ENCODE measurements at regions not wholly inside any gene's neighbourhood (a gene's known extent, or its start where the extent isn't known, plus 50 kb on each side); places are given as distances from the start of the nearest gene placed in this dataset.

GRCh38 chr21:18725653-18726052, 322.1 kb upstream of the TMPRSS15 start:
- Histone ChIP-seq H3K27ac (ENCODE audit: low read length) (no peak overlapping the region), H3K4me2 (ENCODE audit: low read depth, low read length) (no peak overlapping the region), H4K20me1 (ENCODE audit: insufficient read depth, low read length) (no peaks in the 10 kb centered on the region), H3K4me3 (ENCODE audit: low read length) (no peak overlapping the region), H3K4me1 (ENCODE audit: low read length) (0 out of 2 replicates have a peak, but pooled peaks cover 4% of the 10 kb centered on the region), H3K36me3 (replicated peaks; ENCODE audit: insufficient read depth, low read length) (no peaks in the 10 kb centered on the region), H3K79me2 (ENCODE audit: low read length) (no peaks in the 10 kb centered on the region), H3K9ac (ENCODE audit: low read length) (no peak overlapping the region), H3K9me2 (replicated peaks; ENCODE audit: insufficient read depth, low read length) (no peaks in the 10 kb centered on the region), H3K27me3 (replicated peaks; ENCODE audit: insufficient read depth, low read length) (no peaks in the 10 kb centered on the region), H2AFZ (ENCODE audit: low read length) (no peak overlapping the region), H3F3A (ENCODE audit: insufficient read depth, low read length) (no peaks in the 10 kb centered on the region), H3K9me3 (replicated peaks; ENCODE audit: insufficient read depth, low read length) (no peaks in the 10 kb centered on the region)
- peak; percentile 10 for DNase-seq
- TF ChIP-seq EZH2phosphoT487 (IDR thresholded peaks at IDR 0.05; ENCODE audit: low read length) (no peak), EZH2 (optimal IDR thresholded peaks at IDR 0.05; ENCODE audit: low read depth, low read length) (no peak), CTCF (IDR thresholded peaks at IDR 0.05; ENCODE audit: low read length) (peak; percentile 33)

GRCh38 chr21:18741954-18742353, 338.4 kb upstream of the TMPRSS15 start:
- no peaks in the 10 kb centered on the region for H3F3A ChIP-seq (ENCODE audit: insufficient read depth, low read length)
- no peak overlapping the region for H3K9ac ChIP-seq (ENCODE audit: low read length)
- no peaks in the 10 kb centered on the region for H3K9me2 ChIP-seq (replicated peaks; ENCODE audit: insufficient read depth, low read length)
- H3K27ac ChIP-seq (ENCODE audit: low read length) = no peak overlapping the region
- H3K4me1 ChIP-seq (ENCODE audit: low read length) = no peaks in the 10 kb centered on the region
- no peak for DNase-seq
- H3K9me3 ChIP-seq (replicated peaks; ENCODE audit: insufficient read depth, low read length) = no peaks in the 10 kb centered on the region
- no peaks in the 10 kb centered on the region for H4K20me1 ChIP-seq (ENCODE audit: insufficient read depth, low read length)
- H3K36me3 ChIP-seq (replicated peaks; ENCODE audit: insufficient read depth, low read length) = no peaks in the 10 kb centered on the region
- no peak overlapping the region for H3K4me3 ChIP-seq (ENCODE audit: low read length)
- no peak overlapping the region for H3K4me2 ChIP-seq (ENCODE audit: low read depth, low read length)
- H3K27me3 ChIP-seq (replicated peaks; ENCODE audit: insufficient read depth, low read length) = no peaks in the 10 kb centered on the region
- TF ChIP-seq EZH2 (optimal IDR thresholded peaks at IDR 0.05; ENCODE audit: low read depth, low read length) = no peak
- TF ChIP-seq EZH2phosphoT487 (IDR thresholded peaks at IDR 0.05; ENCODE audit: low read length) = no peak
- TF ChIP-seq CTCF (IDR thresholded peaks at IDR 0.05; ENCODE audit: low read length) = no peak
- H3K79me2 ChIP-seq (ENCODE audit: low read length) = no peaks in the 10 kb centered on the region
- H2AFZ ChIP-seq (ENCODE audit: low read length) = no peak overlapping the region

GRCh38 chr21:18743531-18743930, 339.9 kb upstream of the TMPRSS15 start:
- Histone ChIP-seq H3K4me3 (ENCODE audit: low read length) (no peak overlapping the region), H3K27me3 (replicated peaks; ENCODE audit: insufficient read depth, low read length) (no peaks in the 10 kb centered on the region), H3K9me3 (replicated peaks; ENCODE audit: insufficient read depth, low read length) (no peaks in the 10 kb centered on the region), H4K20me1 (ENCODE audit: insufficient read depth, low read length) (no peaks in the 10 kb centered on the region), H3K4me2 (ENCODE audit: low read depth, low read length) (no peak overlapping the region), H3K36me3 (replicated peaks; ENCODE audit: insufficient read depth, low read length) (no peaks in the 10 kb centered on the region), H2AFZ (ENCODE audit: low read length) (no peak overlapping the region), H3F3A (ENCODE audit: insufficient read depth, low read length) (no peaks in the 10 kb centered on the region), H3K9me2 (replicated peaks; ENCODE audit: insufficient read depth, low read length) (no peaks in the 10 kb centered on the region), H3K79me2 (ENCODE audit: low read length) (no peaks in the 10 kb centered on the region), H3K9ac (ENCODE audit: low read length) (no peak overlapping the region), H3K4me1 (ENCODE audit: low read length) (no peaks in the 10 kb centered on the region), H3K27ac (ENCODE audit: low read length) (no peak overlapping the region)
- DNase-seq = no peak
- TF ChIP-seq CTCF (IDR thresholded peaks at IDR 0.05; ENCODE audit: low read length) (no peak), EZH2 (optimal IDR thresholded peaks at IDR 0.05; ENCODE audit: low read depth, low read length) (no peak), EZH2phosphoT487 (IDR thresholded peaks at IDR 0.05; ENCODE audit: low read length) (no peak)

Data from MM.1S (cell line).